Ectodermal cell (in vitro differentiated cells): ENCODE measurements at regions not wholly inside any gene's neighbourhood (a gene's known extent, or its start where the extent isn't known, plus 50 kb on each side); places are given as distances from the start of the nearest gene placed in this dataset.

ENCODE experiments used
- H3K27ac ChIP-seq: 2 replicates; pipeline ENCODE4 v1.7.0; 2013; ENCODE audit warnings: mild to moderate bottlenecking, low read depth, low read length; ENCODE audit not compliant: insufficient read depth, poor library complexity, severe bottlenecking
- H3K27me3 ChIP-seq: 2 replicates; pipeline ENCODE4 v1.7.0; 2013; ENCODE audit warnings: mild to moderate bottlenecking, low read length; ENCODE audit not compliant: insufficient read depth, control insufficient read depth, poor library complexity, severe bottlenecking
- H3K36me3 ChIP-seq: one replicate; pipeline ENCODE4 v1.7.0; 2013; ENCODE audit warnings: low read length; ENCODE audit not compliant: control insufficient read depth, insufficient read depth
- H3K4me1 ChIP-seq: one replicate; pipeline ENCODE4 v1.7.0; 2013; ENCODE audit warnings: low read length; ENCODE audit not compliant: control insufficient read depth, insufficient read depth
- H3K4me3 ChIP-seq: 2 replicates; pipeline ENCODE4 v1.7.0; 2013; ENCODE audit warnings: low read depth, low read length, control low read depth; ENCODE audit not compliant: insufficient read depth
- H3K9me3 ChIP-seq: 2 replicates; pipeline ENCODE4 v1.7.0; 2013; ENCODE audit warnings: mild to moderate bottlenecking, low read length, moderate library complexity; ENCODE audit not compliant: control insufficient read depth
- WGBS, 2 experiments: methylation state at CpG; one replicate each; pipeline ENCODE4 v1.1.7; 2013; ENCODE audit warnings: missing lambda C conversion rate in 2 of 2; 5-methylcytosine and 5-hydroxymethylcytosine counted together

DNA sequence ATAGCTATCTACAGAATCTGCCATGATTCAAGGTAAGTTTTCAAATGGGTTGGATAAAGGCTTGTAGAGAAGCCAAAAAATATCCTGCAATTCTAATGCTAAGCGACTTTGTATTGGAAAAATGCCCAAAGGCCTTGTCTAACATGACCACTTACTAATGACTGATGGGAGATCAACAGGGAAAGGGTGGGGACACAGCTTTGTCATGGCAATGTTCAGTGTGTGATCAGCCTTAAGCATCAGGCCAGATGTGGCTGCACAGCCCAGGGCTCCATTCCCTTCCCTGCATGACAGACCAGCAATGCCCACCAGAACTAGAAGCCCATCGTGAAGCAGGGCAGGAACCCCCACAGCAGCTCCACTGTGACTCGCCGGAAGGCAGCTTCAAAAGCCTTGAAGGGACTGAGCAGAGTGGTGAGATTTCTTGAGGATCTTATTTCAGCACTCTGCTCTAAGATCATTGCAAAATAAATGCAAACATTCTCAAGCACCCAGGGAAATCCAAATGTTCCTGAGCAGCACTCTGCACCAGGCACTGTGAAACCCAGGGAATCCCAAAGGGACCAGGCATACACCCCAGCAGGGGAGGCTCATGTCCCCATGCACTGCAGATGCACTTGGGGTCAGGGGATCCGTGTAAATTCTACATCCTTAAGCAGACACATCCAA, 517.9 kb upstream of the SMIM21 start:
- H3K4me1 ChIP-seq, result no peaks in the 10 kb centered on the region
- no peaks in the 10 kb centered on the region for H3K36me3 ChIP-seq
- no peak overlapping the region for H3K27ac ChIP-seq
- no peak overlapping the region for H3K4me3 ChIP-seq
- H3K27me3 ChIP-seq, result no peaks in the 10 kb centered on the region
- peaks cover 2% of the 10 kb centered on the region for H3K9me3 ChIP-seq
- WGBS, 2 experiments, result 89 to 92% methylated on average over 5 of the region's 5 CpGs

DNA sequence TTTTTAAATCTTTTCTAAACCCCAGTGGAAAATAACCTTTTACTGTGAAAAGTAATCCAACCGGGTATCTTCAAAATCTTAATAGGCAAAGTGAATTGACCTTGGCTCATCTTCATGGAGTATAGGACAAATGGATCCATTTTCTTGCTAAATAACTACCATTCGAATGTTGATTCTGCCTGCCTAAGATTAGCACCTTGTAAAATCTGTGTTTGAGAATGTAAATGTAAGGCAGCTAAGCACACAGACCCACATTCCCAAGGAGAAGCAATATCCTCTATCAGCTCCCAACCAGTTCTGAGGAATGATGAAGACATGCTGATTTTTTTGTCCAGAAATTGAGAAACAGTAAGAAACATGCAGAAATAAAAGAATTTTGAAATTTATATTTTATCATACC, 509.8 kb upstream of the SMIM21 start:
- Histone ChIP-seq H3K9me3 (no peaks in the 10 kb centered on the region), H3K27me3 (no peaks in the 10 kb centered on the region), H3K27ac (no peak overlapping the region), H3K4me3 (no peak overlapping the region), H3K36me3 (no peaks in the 10 kb centered on the region), H3K4me1 (no peaks in the 10 kb centered on the region)
- 39 to 43% methylated on average over 2 of the region's 2 CpGs for WGBS, 2 experiments

GRCh38 chr18:75936862-75937261, 509.4 kb upstream of the SMIM21 start:
- H3K27ac ChIP-seq, result no peak overlapping the region
- 92 to 97% methylated on average over 1 of the region's 1 CpG for WGBS, 2 experiments

GRCh38 chr18:75931079-75931478, 503.6 kb upstream of the SMIM21 start:
- H3K36me3 ChIP-seq, result no peaks in the 10 kb centered on the region

More at GRCh38 chr18:75936862-75937261, 509.4 kb upstream of the SMIM21 start:
- Histone ChIP-seq H3K36me3 (no peaks in the 10 kb centered on the region), H3K9me3 (no peaks in the 10 kb centered on the region), H3K27me3 (no peaks in the 10 kb centered on the region), H3K4me1 (no peaks in the 10 kb centered on the region), H3K4me3 (no peak overlapping the region)

DNA sequence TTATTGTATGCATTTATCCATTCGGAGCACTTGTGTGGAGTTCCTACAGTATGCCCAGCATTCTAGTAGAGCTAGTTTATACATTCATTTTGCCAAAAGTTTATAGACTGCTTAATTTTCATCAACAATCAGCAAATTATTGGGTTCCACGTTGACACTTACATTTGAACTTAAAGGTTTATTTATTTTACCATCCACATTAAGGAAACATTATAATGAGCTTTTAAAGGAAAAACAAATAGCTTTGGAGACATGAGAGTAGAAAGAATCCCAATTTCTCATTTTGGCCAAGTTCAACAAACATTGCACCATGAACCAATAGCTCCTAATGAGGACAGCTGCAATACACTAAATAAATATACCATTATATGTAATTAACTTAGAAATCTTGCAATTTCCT, 501.2 kb upstream of the SMIM21 start:
- no peak overlapping the region for H3K4me3 ChIP-seq
- no peaks in the 10 kb centered on the region for H3K36me3 ChIP-seq
- no peaks in the 10 kb centered on the region for H3K9me3 ChIP-seq
- 75 to 100% methylated on average over 1 to 2 of the region's 2 CpGs for WGBS, 2 experiments
- no peaks in the 10 kb centered on the region for H3K27me3 ChIP-seq
- H3K4me1 ChIP-seq, result no peaks in the 10 kb centered on the region
- H3K27ac ChIP-seq, result no peak overlapping the region

More at GRCh38 chr18:75931079-75931478, 503.6 kb upstream of the SMIM21 start:
- Histone ChIP-seq H3K27ac (no peak overlapping the region), H3K4me1 (no peaks in the 10 kb centered on the region), H3K4me3 (no peak overlapping the region), H3K27me3 (no peaks in the 10 kb centered on the region), H3K9me3 (no peaks in the 10 kb centered on the region)
- WGBS, 2 experiments, result 84% methylated on average over 2 of the region's 2 CpGs; no CpG with 5 or more reads in 1 of the 2 experiments

GRCh38 chr18:75927791-75928190, 500.3 kb upstream of the SMIM21 start:
- H3K36me3 ChIP-seq, result no peaks in the 10 kb centered on the region
- H3K9me3 ChIP-seq, result no peaks in the 10 kb centered on the region
- H3K4me1 ChIP-seq, result no peaks in the 10 kb centered on the region
- H3K27ac ChIP-seq, result no peak overlapping the region
- H3K4me3 ChIP-seq, result no peak overlapping the region
- 94 to 95% methylated on average over 5 of the region's 5 CpGs for WGBS, 2 experiments
- no peaks in the 10 kb centered on the region for H3K27me3 ChIP-seq

- no peaks in the 10 kb centered on the region for H3K9me3 ChIP-seq
- no peak overlapping the region for H3K4me3 ChIP-seq
- no peaks in the 10 kb centered on the region for H3K4me1 ChIP-seq
- WGBS, 2 experiments, result 93 to 96% methylated on average over 6 of the region's 6 CpGs
- H3K27ac ChIP-seq, result no peak overlapping the region
- H3K27me3 ChIP-seq, result no peaks in the 10 kb centered on the region
- H3K36me3 ChIP-seq, result no peaks in the 10 kb centered on the region
Observed at GRCh38 chr18:75926811-75927210, 499.3 kb upstream of the SMIM21 start.

- Histone ChIP-seq H3K36me3 (no peaks in the 10 kb centered on the region), H3K27me3 (no peaks in the 10 kb centered on the region)
Observed at GRCh38 chr18:75923169-75923568, 495.7 kb upstream of the SMIM21 start.

GRCh38 chr18:75916624-75916982, 489.1 kb upstream of the SMIM21 start:
- no peak overlapping the region for H3K27ac ChIP-seq
- WGBS, 2 experiments, result 43 to 46% methylated on average over 18 of the region's 18 CpGs
- H3K4me3 ChIP-seq, result peak overlapping the region; percentile 55

More at GRCh38 chr18:75923169-75923568, 495.7 kb upstream of the SMIM21 start:
- WGBS, 2 experiments, result 78 to 82% methylated on average over 4 of the region's 4 CpGs
- H3K9me3 ChIP-seq, result no peaks in the 10 kb centered on the region
- H3K4me1 ChIP-seq, result no peaks in the 10 kb centered on the region
- H3K27ac ChIP-seq, result no peak overlapping the region
- no peak overlapping the region for H3K4me3 ChIP-seq

DNA sequence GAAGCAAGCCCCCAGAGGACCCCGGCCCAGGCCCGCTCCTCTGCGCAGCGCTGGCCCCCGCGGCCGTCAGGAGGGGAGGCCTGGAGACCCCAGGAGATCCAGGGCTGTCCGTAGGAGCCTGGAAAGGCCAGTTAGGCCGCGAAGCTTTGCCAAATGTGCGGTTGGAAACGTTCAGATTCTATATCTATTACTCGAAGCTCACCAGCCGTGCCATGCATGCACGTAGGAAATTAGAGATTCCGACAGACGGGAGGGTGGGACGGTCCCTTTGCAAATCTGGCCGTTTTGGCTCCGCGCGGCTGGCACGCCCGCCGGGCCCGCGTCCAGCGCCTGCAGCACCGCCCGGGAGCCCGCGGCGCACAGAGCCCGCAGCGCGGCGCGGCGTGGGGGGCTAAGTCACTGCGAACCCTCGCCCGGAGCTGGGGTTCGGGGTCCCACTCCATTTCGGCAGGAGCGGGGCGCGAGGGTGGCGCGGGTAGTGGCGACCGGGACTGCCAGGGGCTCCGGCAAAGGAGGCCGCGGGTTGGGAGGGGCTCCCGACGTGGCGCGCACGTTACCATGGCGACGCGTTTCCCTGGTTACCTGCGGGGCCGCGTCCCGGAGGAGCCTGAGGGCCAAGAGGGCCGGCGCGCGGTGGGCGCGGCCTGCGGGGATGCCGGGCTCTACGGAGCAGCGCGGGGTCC, 488.6 kb upstream of the SMIM21 start:
- Histone ChIP-seq H3K27me3 (peaks cover 17% of the 10 kb centered on the region), H3K4me1 (no peaks in the 10 kb centered on the region), H3K9me3 (no peaks in the 10 kb centered on the region), H3K4me3 (peak overlapping the region; percentile 55), H3K36me3 (no peaks in the 10 kb centered on the region), H3K27ac (no peak overlapping the region)
- 3 to 4% methylated on average over 77 of the region's 77 CpGs for WGBS, 2 experiments

More at GRCh38 chr18:75916624-75916982, 489.1 kb upstream of the SMIM21 start:
- H3K9me3 ChIP-seq, result no peaks in the 10 kb centered on the region
- H3K36me3 ChIP-seq, result no peaks in the 10 kb centered on the region
- H3K27me3 ChIP-seq, result peaks cover 17% of the 10 kb centered on the region
- H3K4me1 ChIP-seq, result no peaks in the 10 kb centered on the region
